Cerebellar nuclear complex (tissue), 1 donor: ENCODE measurements at regions not wholly inside any gene's neighbourhood (a gene's known extent, or its start where the extent isn't known, plus 50 kb on each side); places are given as distances from the start of the nearest gene placed in this dataset.
"Not testable (repeated sequence)": the region's sequence is repeated elsewhere in the genome, so short reads cannot be mapped to it uniquely, and the experiment has no call there.

Experiments
- DNase-seq, 2 experiments: peaks; one replicate each; lab custom pipeline; 2025; lab: John Stamatoyannopoulos, UW

DNA sequence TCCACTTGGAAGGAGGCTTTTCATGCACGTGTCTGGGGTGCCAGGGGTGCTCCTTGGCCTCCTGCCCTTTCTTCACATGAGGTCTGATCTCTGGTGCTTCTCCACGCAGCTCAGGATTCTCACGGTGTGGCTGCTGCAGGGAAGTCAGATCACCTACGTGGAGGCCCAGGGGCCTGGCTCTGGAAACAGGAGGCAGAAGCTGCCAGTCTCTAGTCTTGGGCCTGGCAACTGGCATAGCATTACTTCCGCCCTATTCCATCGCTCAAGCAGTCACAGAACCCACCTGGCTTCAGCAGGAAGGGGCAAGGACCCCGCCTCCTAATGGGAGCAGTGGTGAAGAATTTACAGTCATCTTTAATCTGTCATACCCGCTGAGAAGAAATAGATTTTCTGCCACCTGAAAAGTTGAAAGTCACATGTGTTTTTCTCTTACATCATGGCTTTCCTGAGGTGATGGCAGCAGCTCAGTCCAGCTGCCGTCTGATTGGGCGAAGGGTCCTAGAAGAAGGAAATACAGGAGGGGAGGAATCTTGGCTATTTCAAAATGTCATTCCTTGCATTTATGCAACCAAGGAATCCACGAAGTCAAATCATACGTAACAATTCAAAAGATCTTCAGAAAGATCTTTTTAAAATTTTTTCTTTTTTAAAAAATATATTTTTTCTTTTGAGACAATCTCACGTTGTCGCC is 50.1 kb upstream of the DKK3 start:
- DNase-seq: no peak

- not testable (repeated sequence) for DNase-seq
These were observed 50.7 kb upstream of the DKK3 start for GRCh38 chr11:12059144-12059543.

- DNase-seq: peak; percentile 47 to 67
These were observed 49.9 kb upstream of the MICAL2 start for GRCh38 chr11:12060385-12060985.
